GM12892 (cell line): ENCODE measurements at regions not wholly inside any gene's neighbourhood (a gene's known extent, or its start where the extent isn't known, plus 50 kb on each side); places are given as distances from the start of the nearest gene placed in this dataset.

Experiments
- POLR2A ChIP-seq: IDR thresholded peaks from 2 replicates; pipeline ENCODE4 v1.6.1; 2011; ENCODE audit warnings: low read depth, low read length, control low read depth
- POLR2AphosphoS5 ChIP-seq: IDR thresholded peaks from 2 replicates; pipeline ENCODE4 v1.6.1; 2011; ENCODE audit warnings: low read depth, low read length, control low read depth
- TAF1 ChIP-seq: IDR thresholded peaks from 2 replicates; pipeline ENCODE4 v1.6.1; 2011; ENCODE audit warnings: low read depth, mild to moderate bottlenecking, control low read depth, low read length, borderline replicate concordance

DNA sequence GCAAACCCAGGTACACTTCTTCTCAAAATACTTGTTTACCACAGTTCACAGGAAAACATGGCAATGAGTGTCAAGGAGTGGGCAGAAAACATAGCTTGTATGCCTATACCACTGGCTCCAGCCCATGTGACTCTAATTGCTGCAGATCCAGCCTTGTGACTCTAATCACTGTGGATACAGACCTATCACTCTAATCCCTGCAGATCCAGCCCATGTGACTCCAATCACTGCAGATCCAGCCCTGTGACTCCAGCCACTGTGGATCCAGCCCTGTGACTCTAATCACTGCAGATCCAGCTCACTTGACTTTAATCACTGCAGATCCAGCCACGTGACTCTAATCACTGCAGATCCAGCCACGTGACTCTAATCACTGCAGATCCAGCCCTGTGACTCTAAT is 366.3 kb upstream of the IRX4 start:
- TF ChIP-seq POLR2AphosphoS5 (no peak), POLR2A (no peak), TAF1 (no peak)
